Lung (tissue), 11 donors: ENCODE measurements at regions not wholly inside any gene's neighbourhood (a gene's known extent, or its start where the extent isn't known, plus 50 kb on each side); places are given as distances from the start of the nearest gene placed in this dataset.

ENCODE experiments used
- ATAC-seq: fragments of 200-7000 bp; cut with Tn5 transposase; one replicate; pipeline ENCODE4 v1.9.1; 2020; ENCODE audit warnings: moderate number of reproducible peaks; ENCODE audit not compliant: insufficient read depth, low FRiP score
- DNase-seq, 3 donors: peaks; one replicate each; pipeline ENCODE4 v3.0.0-alpha.2; 2013 to 2017
- H3K27ac ChIP-seq, 2 donors: one replicate each; pipeline ENCODE4 v1.5.1; 2013; ENCODE audit warnings: mild to moderate bottlenecking in 2 of 2, moderate library complexity in 2 of 2, control low read depth in 1 of 2, inconsistent platforms in 1 of 2, low read depth in 1 of 2, low read length in 1 of 2
- H3K27me3 ChIP-seq, 3 donors: one replicate each; pipeline ENCODE4 v1.5.1; 2013; ENCODE audit warnings: low read length in 2 of 3; ENCODE audit not compliant: control insufficient read depth in 3 of 3, insufficient read depth in 3 of 3
- H3K36me3 ChIP-seq, 4 donors: one replicate each; pipeline ENCODE4 v1.5.1; 2013; ENCODE audit warnings: low read length in 4 of 4, mild to moderate bottlenecking in 1 of 4, moderate library complexity in 1 of 4; ENCODE audit not compliant: control insufficient read depth in 4 of 4, insufficient read depth in 4 of 4
- H3K4me1 ChIP-seq, 5 donors: one replicate each; pipeline ENCODE4 v1.5.1; 2013; ENCODE audit warnings: low read length in 5 of 5, mild to moderate bottlenecking in 2 of 5, moderate library complexity in 1 of 5; ENCODE audit not compliant: control insufficient read depth in 5 of 5, insufficient read depth in 5 of 5
- H3K4me3 ChIP-seq: one replicate; pipeline ENCODE4 v1.5.1; 2013; ENCODE audit warnings: mild to moderate bottlenecking, control low read depth, moderate library complexity
- H3K9ac ChIP-seq, 2 donors: one replicate each; pipeline ENCODE4 v1.5.1; 2013; ENCODE audit warnings: low read length in 2 of 2, control low read depth in 1 of 2; ENCODE audit not compliant: insufficient read depth in 1 of 2
- H3K9me3 ChIP-seq, 4 donors: one replicate each; pipeline ENCODE4 v1.5.1; 2013; ENCODE audit warnings: low read length in 3 of 4, mild to moderate bottlenecking in 1 of 4, moderate library complexity in 1 of 4; ENCODE audit not compliant: control insufficient read depth in 4 of 4, insufficient read depth in 3 of 4
- CTCF ChIP-seq: IDR thresholded peaks from 2 replicates; pipeline ENCODE4 v1.5.1; 2012; ENCODE audit warnings: mild to moderate bottlenecking; ENCODE audit errors: control extremely low read depth, extremely low read depth
- WGBS, 2 donors: extraction: QIAGEN DNeasy Blood & Tissue Kit; methylation state at CpG; one replicate each; pipeline ENCODE4 v1.1.7; 2013; 5-methylcytosine and 5-hydroxymethylcytosine counted together
- donor health status: control.
- donor health status: control.
- donor health status: Bipolar disorder and iron deficiency.
- donor health status: healthy.
- donor health status: DM: yes; HTN: yes; CAD: no.

GRCh38 chr3:146884721-146885120 lies 279.6 kb upstream of the PLSCR5 start:
- H3K9me3 ChIP-seq, result peaks cover 0 to 2% (median 0%) of the 10 kb centered on the region in 4 donors
- H3K4me3 ChIP-seq, result no peak overlapping the region
- DNase-seq (peak in 1 of 3 donors; percentile 14), ATAC-seq (no peak)
- no peaks in the 10 kb centered on the region for H3K36me3 ChIP-seq
- no peak overlapping the region for H3K27ac ChIP-seq
- H3K4me1 ChIP-seq, result peaks cover 0 to 11% (median 0%) of the 10 kb centered on the region in 5 donors
- WGBS, 2 donors, result 50 to 81% methylated on average over 4 of the region's 4 CpGs
- no peaks in the 10 kb centered on the region for H3K27me3 ChIP-seq
- no peak for TF ChIP-seq CTCF
- H3K9ac ChIP-seq, result no peak overlapping the region

GRCh38 chr3:146884296-146884695 lies 279.1 kb upstream of the PLSCR5 start:
- Histone ChIP-seq H3K36me3 (no peaks in the 10 kb centered on the region), H3K9ac (no peak overlapping the region), H3K27ac (no peak overlapping the region), H3K9me3 (peaks cover 0 to 2% (median 0%) of the 10 kb centered on the region in 4 donors), H3K27me3 (no peaks in the 10 kb centered on the region), H3K4me1 (peaks cover 0 to 11% (median 0%) of the 10 kb centered on the region in 5 donors), H3K4me3 (no peak overlapping the region)
- DNase-seq (no peak), ATAC-seq (no peak)
- 75 to 83% methylated on average over 2 of the region's 2 CpGs for WGBS, 2 donors
- TF ChIP-seq CTCF, result no peak

GRCh38 chr3:146883288-146883687 lies 278.1 kb upstream of the PLSCR5 start:
- no peak overlapping the region for H3K27ac ChIP-seq
- DNase-seq (no peak), ATAC-seq (no peak)
- H3K9ac ChIP-seq, result no peak overlapping the region
- no peak overlapping the region for H3K4me3 ChIP-seq
- H3K9me3 ChIP-seq, result peaks cover 0 to 2% (median 0%) of the 10 kb centered on the region in 4 donors
- 64 to 77% methylated on average over 1 of the region's 1 CpG for WGBS, 2 donors
- H3K4me1 ChIP-seq, result peaks cover 0 to 11% (median 0%) of the 10 kb centered on the region in 5 donors
- no peak for TF ChIP-seq CTCF
- H3K27me3 ChIP-seq, result no peaks in the 10 kb centered on the region
- no peaks in the 10 kb centered on the region for H3K36me3 ChIP-seq
